GM13977 (cell line): ENCODE measurements at regions not wholly inside any gene's neighbourhood (a gene's known extent, or its start where the extent isn't known, plus 50 kb on each side); places are given as distances from the start of the nearest gene placed in this dataset.

Source experiments
- DNase-seq: peaks from one replicate; pipeline ENCODE4 v3.0.0; 2012; ENCODE audit warnings: low spot score
- CTCF ChIP-seq: IDR thresholded peaks from 2 replicates; pipeline ENCODE4 v1.5.1; 2012; ENCODE audit warnings: mild to moderate bottlenecking, control low read depth; ENCODE audit not compliant: insufficient read depth; ENCODE audit errors: extremely low read depth, missing control alignments
- in situ Hi-C: fragments of 300-500 bp; cut with MboI; formaldehyde crosslinking; loops from one replicate; pipeline ENCODE4 v1.12.0; 2022; ENCODE audit warnings: low sequenced_read_pairs, low pct_unique_long_range_greater_than_20kb, mixed read lengths, inconsistent platforms; ENCODE audit not compliant: unreplicated experiment

GRCh38 chr4:31081366-31081765, 361.2 kb downstream of the PCDH7 start:
- TF ChIP-seq CTCF = no peak
- no peak for DNase-seq
- in situ Hi-C loops = no loop called here

GRCh38 chr4:31083456-31083855, 363.3 kb downstream of the PCDH7 start:
- no peak for DNase-seq
- no peak for TF ChIP-seq CTCF
- in situ Hi-C loops = no loop called here

- DNase-seq = no peak
- TF ChIP-seq CTCF = no peak
- in situ Hi-C loops = no loop called here
These were observed 364.7 kb downstream of the PCDH7 start for GRCh38 chr4:31084806-31085416.

- TF ChIP-seq CTCF = no peak
- in situ Hi-C loops = no loop called here
- no peak for DNase-seq
These were observed 365.5 kb downstream of the PCDH7 start for GRCh38 chr4:31085689-31086088.

- in situ Hi-C loops = no loop called here
- no peak for DNase-seq
- TF ChIP-seq CTCF = no peak
These were observed 366.7 kb downstream of the PCDH7 start for GRCh38 chr4:31086756-31087330.

GRCh38 chr4:31088600-31089230, 368.5 kb downstream of the PCDH7 start:
- in situ Hi-C loops = no loop called here
- no peak for TF ChIP-seq CTCF

More at GRCh38 chr4:31088600-31089230, 368.5 kb downstream of the PCDH7 start:
- DNase-seq = no peak
